ENCODE measurements at regions not wholly inside any gene's neighbourhood (a gene's known extent, or its start where the extent isn't known, plus 50 kb on each side); places are given as distances from the start of the nearest gene placed in this dataset.

DNA sequence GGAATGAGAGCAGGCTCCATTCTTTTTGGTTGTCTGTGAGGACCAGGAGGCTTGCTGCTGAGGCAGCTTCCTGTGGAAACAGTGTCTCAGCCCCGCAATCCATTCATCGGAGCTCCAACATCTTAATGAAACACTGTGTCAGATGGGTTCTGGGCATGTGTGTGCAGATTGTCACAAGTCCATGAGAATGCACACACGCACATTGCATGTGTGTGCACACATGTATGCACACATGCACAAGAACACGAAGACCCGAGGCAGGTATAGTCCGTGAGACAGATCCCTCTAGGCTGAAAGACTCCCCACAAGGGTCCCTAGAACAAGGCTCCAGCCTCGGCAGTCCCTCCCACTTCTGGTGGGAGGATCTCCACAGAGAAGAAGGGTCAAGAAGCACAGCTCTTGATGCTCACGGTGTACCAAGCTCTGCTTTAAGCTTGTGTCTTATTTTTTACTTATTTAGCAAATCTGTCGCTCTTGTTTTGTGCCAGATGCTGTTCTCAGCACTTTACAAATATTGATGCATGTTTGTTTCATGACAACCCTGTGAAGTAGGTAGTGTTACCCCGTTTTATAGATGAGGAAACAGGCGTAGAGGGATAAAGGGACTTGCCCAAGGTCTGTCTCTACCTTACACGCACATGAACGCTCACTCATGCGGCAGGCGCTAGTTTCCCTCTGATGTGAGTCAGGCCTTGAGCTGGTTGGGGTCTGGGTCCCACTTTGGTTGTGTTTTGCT lies 213.1 kb downstream of the SEC14L1 start:
- Histone ChIP-seq H3K27me3 (ENCODE audit: control insufficient read depth, insufficient read depth, low read length) (no peaks in the 10 kb centered on the region), H3K4me3 (ENCODE audit: low read depth, low read length) (no peak overlapping the region), H3K36me3 (ENCODE audit: control insufficient read depth, insufficient read depth, low read length) (peaks cover 1% of the 10 kb centered on the region)
- TF ChIP-seq, protein P1, sequence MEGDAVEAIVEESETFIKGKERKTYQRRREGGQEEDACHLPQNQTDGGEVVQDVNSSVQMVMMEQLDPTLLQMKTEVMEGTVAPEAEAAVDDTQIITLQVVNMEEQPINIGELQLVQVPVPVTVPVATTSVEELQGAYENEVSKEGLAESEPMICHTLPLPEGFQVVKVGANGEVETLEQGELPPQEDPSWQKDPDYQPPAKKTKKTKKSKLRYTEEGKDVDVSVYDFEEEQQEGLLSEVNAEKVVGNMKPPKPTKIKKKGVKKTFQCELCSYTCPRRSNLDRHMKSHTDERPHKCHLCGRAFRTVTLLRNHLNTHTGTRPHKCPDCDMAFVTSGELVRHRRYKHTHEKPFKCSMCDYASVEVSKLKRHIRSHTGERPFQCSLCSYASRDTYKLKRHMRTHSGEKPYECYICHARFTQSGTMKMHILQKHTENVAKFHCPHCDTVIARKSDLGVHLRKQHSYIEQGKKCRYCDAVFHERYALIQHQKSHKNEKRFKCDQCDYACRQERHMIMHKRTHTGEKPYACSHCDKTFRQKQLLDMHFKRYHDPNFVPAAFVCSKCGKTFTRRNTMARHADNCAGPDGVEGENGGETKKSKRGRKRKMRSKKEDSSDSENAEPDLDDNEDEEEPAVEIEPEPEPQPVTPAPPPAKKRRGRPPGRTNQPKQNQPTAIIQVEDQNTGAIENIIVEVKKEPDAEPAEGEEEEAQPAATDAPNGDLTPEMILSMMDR (IDR thresholded peaks at IDR 0.05; ENCODE audit: insufficient read depth, low read length, poor library complexity, severe bottlenecking) = no peak
- no peak for DNase-seq (ENCODE audit: low read depth)

DNA sequence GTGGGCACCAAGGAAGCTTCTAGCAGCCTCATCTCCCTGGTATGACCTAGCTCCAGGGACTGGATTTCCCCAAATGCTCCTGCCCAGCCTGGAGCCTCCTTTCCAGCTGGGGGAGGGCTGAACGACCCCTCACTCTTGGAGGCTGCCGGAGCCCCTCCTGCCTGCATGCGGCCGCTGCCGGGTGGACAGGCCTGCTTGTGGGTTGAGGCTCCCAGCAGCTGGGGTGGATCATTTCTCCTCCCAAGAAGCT lies 213.6 kb downstream of the SEC14L1 start:
- H3K36me3 ChIP-seq (ENCODE audit: control insufficient read depth, insufficient read depth, low read length) = peaks cover 1% of the 10 kb centered on the region
- TF ChIP-seq, protein P1 (IDR thresholded peaks at IDR 0.05; ENCODE audit: insufficient read depth, low read length, poor library complexity, severe bottlenecking) = no peak
- H3K27me3 ChIP-seq (ENCODE audit: control insufficient read depth, insufficient read depth, low read length) = no peaks in the 10 kb centered on the region
- H3K4me3 ChIP-seq (ENCODE audit: low read depth, low read length) = no peak overlapping the region
- DNase-seq (ENCODE audit: low read depth) = no peak

DNA sequence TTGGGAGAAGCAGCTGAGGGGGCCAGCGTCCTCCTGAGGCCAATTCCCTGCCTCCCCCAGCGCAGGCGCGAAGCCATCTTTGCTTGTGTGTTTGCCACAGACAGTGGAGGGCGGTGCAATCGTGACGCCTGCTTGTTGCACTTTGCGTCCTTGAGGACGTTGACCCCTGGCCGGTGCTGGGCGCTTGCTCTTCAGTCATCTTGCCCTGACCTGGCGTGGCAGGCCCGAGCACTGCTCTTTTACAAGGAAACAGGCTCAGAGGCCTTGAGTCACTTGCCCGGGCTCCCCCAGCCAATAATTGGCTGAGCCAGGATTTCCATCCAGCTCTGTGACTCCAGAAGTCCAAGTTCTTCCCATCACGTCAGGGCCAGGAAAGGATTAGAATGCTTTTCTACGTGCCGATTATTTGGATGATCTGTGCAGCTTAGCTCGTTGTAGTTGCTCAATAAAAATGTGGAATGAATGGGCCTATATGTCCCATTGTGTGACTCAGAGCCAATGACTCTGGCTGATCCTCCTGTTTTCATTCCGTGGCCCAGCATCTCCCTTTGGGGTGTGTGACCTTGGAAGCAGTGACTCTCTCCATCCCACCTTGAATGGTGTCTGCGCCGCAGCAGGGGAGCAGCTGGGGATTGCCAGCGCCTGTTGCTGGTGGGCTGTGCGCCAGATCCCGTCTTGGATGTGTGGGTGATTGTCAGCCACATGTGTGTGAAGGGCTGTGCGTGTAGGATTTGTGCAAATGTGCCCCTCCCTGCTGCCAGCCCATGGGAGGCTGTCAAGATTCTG lies 214.1 kb downstream of the SEC14L1 start:
- TF ChIP-seq, protein P1 (IDR thresholded peaks at IDR 0.05; ENCODE audit: insufficient read depth, low read length, poor library complexity, severe bottlenecking) = no peak
- H3K27me3 ChIP-seq (ENCODE audit: control insufficient read depth, insufficient read depth, low read length) = no peaks in the 10 kb centered on the region
- peaks cover 1% of the 10 kb centered on the region for H3K36me3 ChIP-seq (ENCODE audit: control insufficient read depth, insufficient read depth, low read length)
- no peak for DNase-seq (ENCODE audit: low read depth)
- H3K4me3 ChIP-seq (ENCODE audit: low read depth, low read length) = no peak overlapping the region

DNA sequence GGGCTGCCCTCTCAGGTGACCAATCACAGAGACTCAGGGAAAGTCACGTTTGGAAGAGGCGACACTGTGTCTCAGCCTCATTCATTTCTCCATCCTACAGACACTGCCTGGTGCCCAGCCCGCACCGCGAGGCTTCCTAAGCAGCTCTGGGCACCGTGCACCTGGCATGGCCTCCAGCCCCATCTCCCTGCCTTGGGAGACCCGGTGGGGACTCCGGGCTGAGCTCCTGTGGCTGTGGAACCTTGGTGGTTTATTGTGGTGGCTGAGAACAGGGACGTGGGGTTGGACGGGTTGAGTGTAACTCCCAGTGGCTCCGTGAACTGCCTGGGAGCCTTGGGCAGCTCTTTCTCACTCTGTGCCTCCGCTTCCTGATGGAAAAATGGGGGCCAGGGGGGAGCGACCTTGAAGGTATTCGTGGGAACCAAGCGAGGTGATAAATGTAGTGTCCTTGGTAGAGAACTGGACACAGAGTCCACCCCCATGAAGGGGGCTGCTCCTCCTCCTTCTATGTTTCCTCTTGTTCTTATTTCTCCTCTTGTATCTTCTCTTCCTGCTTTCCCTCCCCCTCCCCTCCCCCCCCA lies 215.4 kb downstream of the SEC14L1 start:
- Histone ChIP-seq H3K36me3 (ENCODE audit: control insufficient read depth, insufficient read depth, low read length) (peaks cover 1% of the 10 kb centered on the region), H3K4me3 (ENCODE audit: low read depth, low read length) (no peak overlapping the region), H3K27me3 (ENCODE audit: control insufficient read depth, insufficient read depth, low read length) (no peaks in the 10 kb centered on the region)
- TF ChIP-seq, protein P1 (IDR thresholded peaks at IDR 0.05; ENCODE audit: insufficient read depth, low read length, poor library complexity, severe bottlenecking) = no peak
- no peak for DNase-seq (ENCODE audit: low read depth)

DNA sequence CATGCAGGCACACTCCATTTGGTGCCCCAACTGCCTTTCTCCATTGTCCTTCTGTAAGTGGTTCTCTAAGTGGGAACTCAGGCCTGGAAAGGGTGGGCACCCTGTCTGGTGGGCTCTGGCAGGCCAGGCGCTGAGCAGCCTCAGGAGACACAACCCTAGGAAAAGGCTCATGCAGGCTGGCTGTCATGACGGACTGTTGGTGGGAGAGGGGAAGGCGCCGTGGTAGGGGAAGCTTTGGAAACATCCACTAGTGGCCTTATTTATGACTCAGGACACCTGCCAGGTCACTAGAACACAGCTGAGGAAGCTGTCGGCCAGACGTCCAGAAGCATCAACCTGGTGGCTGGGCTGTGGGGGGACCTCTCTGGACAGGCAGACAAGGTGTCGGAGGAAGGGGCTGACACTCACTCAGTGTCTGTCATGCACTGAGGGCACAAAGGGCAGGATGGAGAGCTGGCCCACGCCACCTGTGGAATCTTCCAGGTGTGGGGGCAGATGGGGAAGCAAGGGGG lies 216.0 kb downstream of the SEC14L1 start:
- TF ChIP-seq, protein P1 (IDR thresholded peaks at IDR 0.05; ENCODE audit: insufficient read depth, low read length, poor library complexity, severe bottlenecking) = no peak
- Histone ChIP-seq H3K4me3 (ENCODE audit: low read depth, low read length) (no peak overlapping the region), H3K27me3 (ENCODE audit: control insufficient read depth, insufficient read depth, low read length) (no peaks in the 10 kb centered on the region), H3K36me3 (ENCODE audit: control insufficient read depth, insufficient read depth, low read length) (peaks cover 1% of the 10 kb centered on the region)
- no peak for DNase-seq (ENCODE audit: low read depth)
